ENCODE measurements at regions not wholly inside any gene's neighbourhood (a gene's known extent, or its start where the extent isn't known, plus 50 kb on each side); places are given as distances from the start of the nearest gene placed in this dataset.

DNA sequence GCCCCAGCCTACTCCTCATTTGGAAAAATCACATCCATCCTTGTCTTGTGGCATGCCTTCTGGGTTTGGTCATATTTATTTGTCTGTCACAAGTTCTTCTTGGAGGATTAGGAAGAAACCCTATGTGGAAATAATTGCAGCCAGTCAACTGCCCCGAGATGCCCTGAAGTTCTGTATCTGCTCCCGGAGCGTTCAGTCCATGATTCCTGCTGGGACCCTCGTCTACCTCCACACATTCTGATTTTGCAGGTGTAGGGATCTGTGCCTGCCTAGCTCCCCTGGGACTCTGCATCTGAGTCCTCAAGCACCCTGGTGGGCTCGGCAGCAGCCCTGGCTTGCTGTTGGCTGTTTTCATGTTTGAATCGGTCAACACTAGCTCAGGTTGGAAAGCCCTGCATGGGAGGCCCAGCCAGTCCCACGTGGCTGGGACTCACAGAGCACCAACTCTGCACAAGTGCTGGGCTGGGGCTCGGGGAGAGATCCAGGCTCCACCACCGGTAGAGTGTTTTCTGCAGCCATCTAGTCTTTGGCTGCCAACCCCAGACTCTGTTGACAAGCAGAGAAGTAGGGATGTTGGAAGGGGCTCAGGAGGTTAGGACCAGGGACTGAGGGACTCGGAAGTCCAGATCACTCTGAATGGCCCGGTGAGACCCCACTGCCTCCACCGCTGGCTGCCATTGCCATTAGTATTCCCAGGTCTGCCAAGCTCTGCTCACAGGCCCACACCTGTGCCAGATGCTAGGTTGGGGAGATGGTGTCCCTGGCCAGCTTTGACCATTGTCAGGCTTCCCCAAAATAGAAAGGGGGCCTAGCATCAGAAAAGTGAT lies 183.5 kb upstream of the CST7 start:
- TF ChIP-seq, protein P1, sequence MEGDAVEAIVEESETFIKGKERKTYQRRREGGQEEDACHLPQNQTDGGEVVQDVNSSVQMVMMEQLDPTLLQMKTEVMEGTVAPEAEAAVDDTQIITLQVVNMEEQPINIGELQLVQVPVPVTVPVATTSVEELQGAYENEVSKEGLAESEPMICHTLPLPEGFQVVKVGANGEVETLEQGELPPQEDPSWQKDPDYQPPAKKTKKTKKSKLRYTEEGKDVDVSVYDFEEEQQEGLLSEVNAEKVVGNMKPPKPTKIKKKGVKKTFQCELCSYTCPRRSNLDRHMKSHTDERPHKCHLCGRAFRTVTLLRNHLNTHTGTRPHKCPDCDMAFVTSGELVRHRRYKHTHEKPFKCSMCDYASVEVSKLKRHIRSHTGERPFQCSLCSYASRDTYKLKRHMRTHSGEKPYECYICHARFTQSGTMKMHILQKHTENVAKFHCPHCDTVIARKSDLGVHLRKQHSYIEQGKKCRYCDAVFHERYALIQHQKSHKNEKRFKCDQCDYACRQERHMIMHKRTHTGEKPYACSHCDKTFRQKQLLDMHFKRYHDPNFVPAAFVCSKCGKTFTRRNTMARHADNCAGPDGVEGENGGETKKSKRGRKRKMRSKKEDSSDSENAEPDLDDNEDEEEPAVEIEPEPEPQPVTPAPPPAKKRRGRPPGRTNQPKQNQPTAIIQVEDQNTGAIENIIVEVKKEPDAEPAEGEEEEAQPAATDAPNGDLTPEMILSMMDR (IDR thresholded peaks at IDR 0.05; ENCODE audit: low read depth, low read length): no peak
- TF ChIP-seq EZH2phosphoT487 (IDR thresholded peaks at IDR 0.05; ENCODE audit: low read depth): no peak

Data from OCI-LY3 (cell line).